Superior temporal gyrus (tissue), 1 donor: ENCODE measurements at regions not wholly inside any gene's neighbourhood (a gene's known extent, or its start where the extent isn't known, plus 50 kb on each side); places are given as distances from the start of the nearest gene placed in this dataset.

Source experiments
- DNase-seq: peaks from one replicate; pipeline ENCODE4 v3.0.0-alpha.2; 2016; ENCODE audit errors: extremely low spot score

DNA sequence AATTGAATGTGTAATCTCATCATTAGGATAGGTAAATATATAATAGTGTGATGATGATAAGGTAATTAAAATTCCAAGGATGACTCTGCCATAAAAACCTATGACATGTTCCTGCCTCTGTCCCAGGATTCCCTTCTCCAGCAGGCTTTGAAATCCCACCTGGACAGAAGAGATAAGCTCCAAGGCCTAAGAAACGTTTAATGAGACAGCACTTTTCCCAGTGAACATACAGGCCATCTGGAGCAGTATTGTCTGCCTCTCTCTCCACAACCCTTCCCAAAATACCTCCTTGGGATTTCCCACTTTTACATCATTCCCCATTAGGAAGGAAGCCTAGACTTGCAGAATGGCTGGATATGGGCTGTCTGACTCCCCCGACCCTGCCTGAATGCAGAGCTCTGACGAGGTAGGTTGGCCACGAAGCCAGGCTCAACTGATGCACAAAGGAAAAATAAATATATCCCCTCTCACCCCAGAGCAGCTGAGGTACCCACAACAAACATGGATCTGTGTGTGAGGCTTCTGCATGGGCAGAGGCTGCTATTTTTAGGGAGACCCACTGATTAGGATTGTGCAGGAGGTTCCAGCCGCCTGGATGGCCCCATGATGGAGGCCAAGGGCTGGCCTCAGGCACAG, 71.0 kb downstream of the TMPRSS5 start:
- DNase-seq = no peak

DNA sequence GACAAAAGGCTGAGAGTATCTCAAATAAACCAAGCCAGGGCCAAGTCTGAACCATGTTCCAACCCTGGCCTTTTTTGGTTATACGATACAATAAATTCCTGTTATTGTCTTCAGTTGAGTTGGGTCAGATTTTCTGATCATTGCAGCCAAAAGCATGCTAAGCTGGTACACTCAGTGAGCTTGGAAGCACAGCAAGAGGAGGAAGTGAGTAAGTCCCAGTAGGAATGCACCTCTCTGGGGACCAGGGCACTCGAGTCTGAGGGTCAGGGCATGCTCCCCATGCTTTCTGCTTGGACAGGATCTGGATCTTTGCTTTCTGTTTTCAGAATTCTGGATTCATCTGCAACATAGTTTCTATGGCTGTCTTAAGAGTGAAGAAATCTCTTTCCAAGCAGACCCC, 73.1 kb downstream of the TMPRSS5 start:
- DNase-seq = no peak

DNA sequence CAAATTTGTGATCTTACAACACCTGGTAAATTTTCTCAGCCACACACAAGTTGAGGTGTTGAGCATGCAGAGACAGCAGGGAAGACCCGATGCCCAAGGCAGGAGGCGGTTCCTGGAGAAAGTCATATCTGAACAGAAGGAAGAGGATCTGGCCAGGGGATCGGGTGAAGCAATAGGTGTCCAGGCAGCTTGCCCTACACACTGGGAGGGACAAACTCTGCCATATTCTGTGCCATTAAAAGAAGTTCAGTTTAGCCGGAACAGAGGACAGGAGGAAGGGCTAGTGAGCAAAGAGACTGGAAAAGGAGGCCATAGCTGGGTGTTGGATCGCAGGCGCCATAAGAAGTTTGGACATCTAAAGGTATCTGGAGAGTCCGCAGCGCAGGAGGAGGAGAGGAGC, 76.5 kb downstream of the TMPRSS5 start:
- DNase-seq = no peak

DNA sequence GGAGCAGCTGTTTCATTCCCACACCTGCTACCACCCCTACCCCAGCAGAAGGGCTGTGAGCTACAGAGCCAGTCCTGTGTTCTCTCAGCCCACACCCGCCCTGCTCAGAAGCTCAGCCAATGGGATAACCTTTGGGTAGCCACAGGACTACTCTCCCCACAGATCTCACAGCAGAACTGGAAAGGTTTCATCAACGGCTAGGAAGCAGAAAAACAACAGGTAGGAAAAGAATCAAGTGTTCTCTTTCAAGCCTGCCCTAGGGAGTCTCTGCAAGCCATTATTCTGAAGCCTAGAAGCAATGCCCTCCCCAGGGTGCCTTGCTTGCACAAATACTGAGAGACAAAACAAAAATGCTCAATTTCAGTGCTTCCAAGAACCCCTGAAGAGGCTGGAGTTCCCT, 77.2 kb downstream of the TMPRSS5 start:
- DNase-seq = no peak

DNA sequence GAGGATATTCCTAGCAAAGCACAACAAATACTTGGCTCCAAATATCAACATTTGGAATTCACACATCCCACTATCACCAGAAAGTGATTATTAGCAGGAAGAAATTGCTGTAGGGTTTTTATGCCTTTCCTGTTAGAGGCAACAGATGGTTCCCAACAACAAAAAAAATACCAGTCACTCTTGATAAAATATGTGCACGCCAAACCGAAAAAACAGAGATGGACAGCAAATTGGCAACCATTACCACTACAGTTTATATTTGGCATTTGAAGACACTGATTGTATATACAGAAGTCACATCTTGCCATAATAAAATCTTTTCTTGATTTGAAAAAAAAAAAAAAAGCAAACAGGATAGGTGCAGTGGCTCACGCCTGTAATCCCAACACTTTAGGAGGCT, 78.2 kb downstream of the TMPRSS5 start:
- no peak for DNase-seq

DNA sequence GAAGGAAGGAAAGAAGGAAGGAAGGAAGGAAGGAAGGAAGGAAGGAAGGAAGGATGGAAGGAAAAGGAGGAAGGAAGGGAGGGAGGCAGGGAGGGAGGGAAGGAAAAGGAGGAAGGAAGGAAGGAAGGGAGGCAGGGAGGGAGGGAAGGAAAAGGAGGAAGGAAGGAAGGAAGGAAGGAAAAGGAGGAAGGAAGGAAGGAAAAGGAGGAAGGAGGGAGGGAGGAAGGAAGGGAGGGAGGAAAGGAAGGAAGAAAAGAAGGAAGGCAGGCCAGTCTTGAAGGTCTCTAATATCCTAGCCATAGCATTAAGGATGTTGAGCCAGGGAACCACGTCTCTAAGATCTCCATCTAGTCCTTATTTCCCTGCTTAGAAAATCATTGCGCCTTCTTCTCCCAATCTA, 78.8 kb downstream of the TMPRSS5 start:
- no peak for DNase-seq

DNA sequence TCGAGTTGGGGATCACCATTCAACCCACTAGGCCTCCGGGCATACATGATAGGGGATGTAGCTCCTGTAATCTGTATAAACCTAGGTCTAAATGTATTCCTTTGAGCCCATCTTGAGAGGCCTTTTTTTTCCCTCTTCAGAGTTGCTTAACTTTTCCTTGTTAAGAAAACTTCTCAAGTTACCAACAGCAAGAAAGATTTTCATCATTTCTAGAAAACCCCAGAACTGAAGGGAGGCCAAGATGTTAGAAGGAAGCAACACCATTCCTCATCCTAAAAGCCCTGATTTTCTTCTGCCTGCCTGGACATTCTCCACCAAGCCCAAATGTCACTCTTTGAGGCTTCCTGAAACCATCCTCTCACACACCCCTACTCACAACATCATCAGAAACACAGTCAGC, 79.4 kb downstream of the TMPRSS5 start:
- no peak for DNase-seq

DNA sequence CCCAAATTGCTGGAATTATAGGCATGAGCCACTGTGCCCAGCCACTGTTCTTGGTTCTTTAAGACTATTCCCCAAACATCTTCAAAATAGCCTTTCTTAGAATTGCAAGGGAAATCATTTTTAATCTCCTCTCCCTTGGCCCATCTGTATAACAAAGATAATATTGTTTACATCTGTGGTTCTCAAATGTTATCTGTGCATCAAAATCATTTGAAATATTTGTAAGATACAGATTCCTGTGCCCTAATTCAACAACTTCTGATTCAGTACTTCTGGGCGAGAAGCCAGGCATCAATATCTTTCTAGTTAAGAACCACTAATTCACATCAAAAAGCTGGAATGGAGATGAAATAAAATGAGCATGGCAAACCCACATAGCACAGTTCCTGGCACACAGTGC, 83.0 kb downstream of the TMPRSS5 start:
- DNase-seq = no peak

DNA sequence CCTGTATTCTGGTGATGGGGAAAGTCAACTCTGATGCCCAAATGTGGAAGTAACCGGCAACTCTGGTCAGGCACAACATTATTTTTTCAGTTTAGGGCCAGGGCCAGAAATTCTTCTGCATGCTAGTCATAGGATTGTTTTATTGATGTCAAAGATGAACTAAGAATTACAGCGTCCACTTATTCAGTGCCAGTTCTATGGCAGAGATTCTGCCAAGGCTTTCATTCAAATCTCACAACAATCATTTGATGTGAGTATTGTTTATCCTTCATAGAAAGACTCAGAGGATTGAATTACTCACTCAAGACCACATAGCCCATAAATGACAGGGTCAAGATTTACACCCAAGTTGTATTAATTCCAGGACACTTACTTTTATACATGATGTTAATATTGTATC, 87.7 kb downstream of the TMPRSS5 start:
- DNase-seq = no peak

DNA sequence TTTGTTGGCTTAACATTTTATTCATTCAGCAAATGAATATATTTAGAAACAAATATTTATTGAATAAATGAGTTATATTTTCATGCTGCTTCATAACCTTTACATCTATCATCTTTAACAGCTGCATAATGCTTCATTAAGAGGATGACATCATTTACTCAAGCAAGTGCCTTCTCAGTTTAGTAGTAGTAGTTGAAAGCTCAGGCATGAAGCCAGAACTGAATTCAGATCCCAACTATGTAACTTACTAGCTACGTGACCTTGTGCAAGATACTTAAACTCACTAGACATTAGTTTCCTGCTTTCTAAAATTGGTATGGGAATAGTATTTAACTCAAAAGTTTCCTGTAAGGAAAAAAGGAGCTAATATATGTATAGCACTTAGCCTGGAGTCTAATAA, 90.3 kb downstream of the TMPRSS5 start:
- DNase-seq = no peak

DNA sequence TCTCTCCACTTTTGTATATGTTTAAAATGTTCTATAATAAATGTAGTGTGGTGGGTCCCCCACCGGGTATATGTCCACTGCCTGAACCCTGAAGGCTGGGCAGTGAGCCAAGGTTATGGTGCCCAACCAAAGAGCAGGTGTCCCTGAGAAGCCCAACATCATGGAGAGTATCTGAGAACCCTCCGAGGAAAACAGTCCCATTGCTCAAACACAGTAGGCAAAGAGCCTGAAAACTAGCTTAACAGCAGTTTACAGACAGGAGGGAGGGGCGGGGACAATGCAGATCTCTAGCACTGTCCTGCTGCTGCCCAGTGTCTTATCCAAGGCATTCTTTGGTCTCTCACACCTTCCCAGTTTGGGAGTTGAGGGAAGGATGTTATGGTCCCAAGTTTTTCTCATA, 91.0 kb downstream of the TMPRSS5 start:
- no peak for DNase-seq

DNA sequence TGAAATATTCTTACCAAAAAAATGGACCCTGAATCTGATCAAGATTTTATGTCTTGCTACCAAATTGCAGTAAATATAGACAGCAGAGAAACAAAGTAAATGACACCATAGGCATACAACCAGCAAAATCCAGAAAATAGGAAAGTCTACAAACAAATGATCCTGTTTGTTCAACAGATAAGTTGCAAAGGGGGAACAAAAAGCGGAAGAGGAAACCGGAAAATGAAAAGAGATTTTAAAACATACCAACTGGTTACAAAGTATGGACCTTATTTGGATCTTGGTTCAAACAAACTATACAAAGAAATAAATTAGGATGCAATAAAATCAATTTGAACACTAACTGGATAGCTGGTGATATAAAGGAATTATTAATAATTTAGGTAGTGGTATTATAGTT, 92.0 kb downstream of the TMPRSS5 start:
- DNase-seq = no peak

DNA sequence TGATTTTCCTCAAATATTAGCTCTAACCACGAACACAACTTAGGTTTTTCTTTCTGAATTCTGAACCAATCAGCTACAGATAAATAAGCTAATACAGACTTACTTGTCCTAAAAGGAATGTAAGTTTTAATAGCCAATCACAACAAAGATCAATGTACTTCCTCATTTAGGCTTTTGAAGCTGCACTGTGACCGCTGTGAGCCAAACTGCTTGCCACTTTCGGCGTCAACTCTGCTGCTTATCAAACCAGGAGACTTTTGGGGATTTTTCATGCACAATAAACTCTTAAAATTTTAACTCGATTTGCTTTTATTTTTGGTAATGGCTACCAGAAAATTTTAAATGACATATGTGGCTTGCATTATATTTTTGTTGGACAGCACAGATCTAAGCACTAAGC, 92.5 kb downstream of the TMPRSS5 start:
- no peak for DNase-seq

DNA sequence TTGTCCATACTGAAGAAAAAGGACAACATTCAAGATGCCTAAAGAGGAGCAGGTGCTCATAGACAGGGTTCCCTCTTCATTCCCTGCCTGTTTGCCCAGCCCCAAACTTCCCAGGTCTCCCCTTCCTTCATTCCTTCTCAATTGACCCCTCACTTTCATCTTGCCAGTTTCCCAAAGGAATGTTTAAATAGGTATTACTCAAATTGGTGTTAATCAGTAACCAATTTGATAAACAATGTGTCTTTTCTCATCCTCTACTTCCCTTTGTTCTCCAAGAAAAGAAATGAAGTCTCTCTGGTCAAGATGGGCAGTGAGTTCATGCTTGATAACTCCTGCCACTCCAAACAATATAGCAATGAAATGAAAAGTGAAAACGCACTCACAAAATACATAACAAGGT, 101.9 kb downstream of the TMPRSS5 start:
- DNase-seq = no peak

DNA sequence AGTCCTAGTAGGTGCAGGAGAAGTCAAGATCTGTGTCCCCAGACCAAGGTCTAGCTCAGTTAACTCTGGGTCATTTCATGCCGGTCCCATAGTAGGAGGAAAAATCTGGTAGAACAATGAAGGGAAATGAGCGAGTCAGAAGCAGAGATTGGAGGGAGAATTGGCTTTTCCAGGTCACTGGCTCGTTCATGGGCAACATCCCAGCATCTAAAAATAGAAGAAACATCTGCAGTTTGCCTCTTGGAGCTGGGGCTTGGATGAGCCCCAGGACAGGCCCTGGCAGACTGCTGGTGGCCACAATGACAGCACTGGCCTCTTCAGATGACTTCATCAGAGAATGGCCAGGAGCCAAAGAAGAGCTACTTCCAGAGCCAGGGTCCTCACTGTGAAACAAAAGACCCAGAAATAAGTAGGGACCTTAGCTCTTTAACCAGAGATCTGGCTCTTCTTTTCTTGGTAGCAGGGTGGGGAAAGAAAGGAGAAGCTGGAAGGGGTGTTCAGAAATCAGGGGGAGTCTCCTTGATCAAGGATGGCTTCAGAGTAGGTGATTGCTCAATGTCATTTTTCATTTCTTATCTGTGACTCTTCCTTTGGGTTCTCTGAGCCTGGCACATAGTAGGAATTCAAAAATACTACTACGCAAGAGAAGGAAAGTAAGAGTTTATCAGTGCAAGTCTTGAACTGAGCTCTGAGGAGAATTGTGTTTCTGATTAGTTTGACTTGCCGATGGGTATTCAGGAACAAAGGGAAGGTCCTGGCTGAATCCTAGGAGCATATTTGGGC, 102.6 kb downstream of the TMPRSS5 start:
- DNase-seq = peak; percentile 87

DNA sequence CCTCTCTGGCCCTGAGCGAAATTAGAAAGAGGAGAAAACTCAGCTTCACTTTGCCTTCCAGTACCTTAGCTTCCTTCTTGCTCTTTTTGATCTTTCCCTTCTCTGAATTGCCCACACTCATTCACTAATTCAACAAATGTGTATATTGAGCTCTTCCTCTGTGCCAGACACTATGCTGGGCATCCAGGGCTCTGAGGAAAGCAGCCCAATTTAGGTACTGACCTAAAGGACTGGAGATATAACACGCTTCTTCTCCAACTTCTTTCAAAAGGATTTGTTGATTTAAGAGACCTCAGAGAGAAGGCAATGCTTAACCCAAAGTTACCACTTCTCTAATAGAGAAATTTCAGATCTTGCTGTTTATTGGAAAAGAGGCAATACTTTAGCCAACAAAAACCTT, 103.6 kb downstream of the TMPRSS5 start:
- DNase-seq = no peak

DNA sequence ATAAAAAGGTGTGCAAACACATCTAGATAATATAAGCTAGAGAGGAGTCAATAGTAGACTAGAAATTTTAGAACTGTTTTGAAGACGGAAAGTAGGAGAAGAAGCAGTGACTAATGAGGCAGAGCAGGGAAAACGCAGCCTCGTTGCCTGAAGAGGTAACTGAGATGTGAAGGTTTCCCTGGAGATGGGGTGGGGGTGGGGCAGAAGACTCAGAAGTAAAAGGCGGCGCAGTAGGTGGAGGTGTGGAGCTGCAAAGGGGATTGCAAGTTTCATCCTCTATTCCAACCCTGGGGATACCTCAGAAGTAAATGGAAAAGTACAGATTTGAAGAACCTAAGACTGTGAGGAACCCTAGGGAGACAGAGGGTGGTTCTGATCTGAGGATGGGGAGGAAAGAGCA, 109.5 kb downstream of the TMPRSS5 start:
- no peak for DNase-seq

DNA sequence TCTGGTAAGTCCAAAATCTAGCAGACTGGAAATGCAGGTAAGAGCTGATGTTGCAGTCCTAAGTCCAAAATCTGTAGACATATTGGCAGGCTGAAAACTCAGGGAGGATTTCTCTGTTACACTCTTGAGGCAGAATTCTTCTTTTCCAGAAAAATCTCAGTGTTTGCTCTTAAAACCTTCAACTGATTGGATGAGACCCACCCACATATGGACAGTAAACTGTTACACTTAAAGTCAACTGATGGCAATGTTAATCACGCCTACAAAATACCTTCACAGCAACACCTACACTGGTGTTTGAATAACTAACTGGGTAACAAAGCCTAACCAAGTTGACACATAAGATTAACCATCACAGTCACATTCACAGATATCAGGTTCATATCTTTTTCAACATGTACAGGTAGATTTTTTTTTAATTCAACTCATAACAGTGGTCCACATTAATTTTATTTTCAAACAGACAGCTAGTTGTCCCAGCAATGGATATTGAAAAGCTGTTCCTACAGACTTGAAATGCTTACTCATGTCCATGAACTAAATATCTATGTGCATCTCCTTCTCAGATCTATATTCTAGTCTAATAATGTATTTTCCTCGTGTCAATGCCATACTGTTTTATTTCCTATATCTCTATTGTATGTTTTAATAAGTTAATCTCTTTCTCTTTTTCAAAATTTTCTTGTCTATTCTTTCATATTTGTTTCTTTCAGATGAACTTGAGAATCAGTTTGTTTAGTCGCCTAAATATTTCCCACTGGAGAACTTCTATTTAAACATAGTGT, 110.1 kb downstream of the TMPRSS5 start:
- no peak for DNase-seq

DNA sequence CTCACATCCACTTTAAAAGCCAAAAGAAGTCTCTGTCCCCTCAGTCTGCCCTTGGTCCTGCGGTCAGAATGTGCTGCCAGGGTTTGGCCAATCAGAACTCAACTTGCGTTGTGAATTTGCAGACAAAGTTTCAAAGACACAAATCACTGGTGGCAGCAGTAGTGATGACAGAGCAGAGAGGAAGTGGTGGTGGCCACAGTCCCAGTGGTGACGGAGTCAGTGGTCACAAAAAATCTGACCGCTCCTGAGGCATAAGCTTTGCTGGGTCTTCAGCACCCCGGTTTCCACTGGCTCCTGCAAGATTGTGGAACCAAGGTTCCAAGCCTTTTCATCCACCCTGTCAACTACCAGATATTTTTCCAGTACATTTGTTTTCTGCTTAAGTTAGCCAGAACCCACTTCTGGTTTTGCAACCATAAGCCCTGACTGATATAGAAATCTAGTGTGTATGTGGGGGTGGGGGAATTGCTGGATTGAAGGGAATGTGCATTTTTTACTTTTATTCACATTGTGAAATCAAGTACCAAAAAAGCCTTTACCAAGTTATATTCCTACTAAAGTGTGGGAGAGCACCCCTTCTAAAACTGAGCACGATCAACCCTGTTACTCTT, 112.3 kb downstream of the TMPRSS5 start:
- no peak for DNase-seq

DNA sequence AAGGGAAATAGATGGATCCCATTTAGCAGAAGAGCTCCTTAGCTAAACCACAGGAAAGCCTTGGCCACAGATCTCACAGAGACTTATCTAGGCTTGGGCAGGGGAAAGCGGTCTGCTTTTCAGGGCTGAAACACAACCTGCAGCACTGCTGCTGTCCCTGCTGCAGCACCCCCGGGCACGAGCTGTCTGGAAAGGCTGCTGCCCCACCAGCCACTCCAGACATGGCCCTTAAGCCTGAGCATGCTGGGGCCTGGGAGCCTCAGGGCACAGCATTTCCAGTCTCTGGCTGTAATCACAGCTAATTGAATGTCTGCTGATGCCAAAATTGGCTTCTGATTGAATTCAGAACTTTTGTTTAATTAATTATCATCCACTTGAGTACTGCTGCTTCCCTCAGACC, 115.0 kb downstream of the TMPRSS5 start:
- DNase-seq = no peak

DNA sequence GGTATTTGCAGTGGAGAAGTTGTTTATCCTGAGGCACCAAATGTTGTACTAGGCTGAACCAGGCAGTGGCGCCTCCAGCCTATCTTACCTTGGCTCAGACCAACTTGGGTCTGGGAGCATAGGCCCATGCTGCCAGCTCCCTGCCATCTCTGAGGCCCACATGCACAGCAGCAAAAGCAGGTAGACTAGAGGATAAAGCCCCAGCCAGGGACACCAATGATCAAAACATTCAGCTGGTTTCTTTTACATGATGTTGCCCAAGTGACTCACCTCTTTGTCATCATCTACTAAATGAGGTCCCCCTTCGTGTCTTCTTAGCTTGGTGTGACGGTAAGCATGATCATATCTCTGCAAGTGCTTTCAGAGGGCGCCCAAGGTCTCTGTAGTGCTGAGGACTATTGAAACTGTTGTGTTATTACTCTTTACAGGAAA, 112.1 kb upstream of the DRD2 start:
- DNase-seq = no peak

DNA sequence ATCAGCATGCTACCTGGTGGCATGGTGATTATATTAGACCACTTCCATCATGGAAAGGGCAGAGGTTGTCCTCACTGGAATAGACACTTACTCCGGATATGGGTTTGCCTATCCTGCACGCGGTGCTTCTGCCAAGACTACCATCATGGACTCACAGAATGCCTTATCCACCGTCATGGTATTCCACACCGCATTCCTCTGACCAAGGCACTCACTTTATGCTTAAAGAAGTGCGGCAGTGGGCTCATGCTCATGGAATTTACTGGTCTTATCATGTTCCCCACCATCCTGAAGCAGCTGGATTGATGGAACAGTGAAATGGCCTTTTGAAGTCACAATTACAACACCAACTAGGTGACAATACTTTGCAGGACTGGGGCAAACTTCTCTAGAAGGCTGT, 109.2 kb upstream of the DRD2 start:
- no peak for DNase-seq

DNA sequence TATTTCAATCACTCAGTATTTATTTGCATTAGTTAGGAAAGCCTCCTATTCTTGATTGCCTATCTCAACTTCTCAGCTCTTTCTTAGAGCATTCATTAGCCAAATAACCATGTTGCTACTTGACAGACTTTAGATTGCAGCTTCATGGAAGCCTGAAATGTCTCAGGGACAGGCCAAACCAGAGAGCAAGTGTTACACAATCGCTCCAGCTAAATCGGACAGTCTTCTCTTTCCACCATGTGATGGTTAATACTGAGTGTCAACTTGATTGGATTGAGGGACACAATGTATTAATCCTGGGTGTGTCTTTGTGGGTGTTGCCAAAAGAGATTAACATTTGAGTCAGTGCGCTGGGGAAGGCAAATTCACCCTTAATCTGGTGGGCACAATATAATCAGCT, 106.5 kb upstream of the DRD2 start:
- DNase-seq = no peak
